Activated T-cell treated with anti-CD3 and anti-CD28 coated beads, Interleukin-2, amount 50 U/mL, for 1 hour (primary cell): ENCODE measurements at regions not wholly inside any gene's neighbourhood (a gene's known extent, or its start where the extent isn't known, plus 50 kb on each side); places are given as distances from the start of the nearest gene placed in this dataset.

Experiments
- DNase-seq: peaks from one replicate; pipeline ENCODE4 v3.0.0-alpha.2; 2020

- no peak for DNase-seq
These were observed 99.4 kb downstream of the ADSS2 start for GRCh38 chr1:244352156-244352830.

- no peak for DNase-seq
These were observed 98.1 kb downstream of the ADSS2 start for GRCh38 chr1:244353551-244354091.

- DNase-seq = no peak
These were observed 96.9 kb downstream of the ADSS2 start for GRCh38 chr1:244354810-244355278.

- no peak for DNase-seq
These were observed 95.3 kb downstream of the ADSS2 start for GRCh38 chr1:244356376-244356775.
